Liver (tissue), 7 donors: ENCODE measurements at regions not wholly inside any gene's neighbourhood (a gene's known extent, or its start where the extent isn't known, plus 50 kb on each side); places are given as distances from the start of the nearest gene placed in this dataset.

Source experiments
- DNase-seq: peaks from one replicate; pipeline ENCODE4 v3.0.0-alpha.2; 2017; ENCODE audit warnings: low spot score
- H3K27ac ChIP-seq, 2 donors: one replicate each; pipeline ENCODE4 v1.7.0; 2013; ENCODE audit warnings: inconsistent platforms in 2 of 2, low read length in 2 of 2, control low read depth in 1 of 2, low read depth in 1 of 2, mild to moderate bottlenecking in 1 of 2
- H3K27me3 ChIP-seq, 4 donors: one replicate each; pipeline versions ENCODE4 v1.6.1 to v1.7.0; 2013; ENCODE audit warnings: low read length in 3 of 4, inconsistent platforms in 1 of 4, mild to moderate bottlenecking in 1 of 4, moderate library complexity in 1 of 4; ENCODE audit not compliant: control insufficient read depth in 4 of 4, insufficient read depth in 4 of 4
- H3K36me3 ChIP-seq, 4 donors: one replicate each; pipeline versions ENCODE4 v1.6.1 to v1.7.0; 2013; ENCODE audit warnings: low read length in 3 of 4, mild to moderate bottlenecking in 3 of 4, low read depth in 1 of 4, moderate library complexity in 1 of 4; ENCODE audit not compliant: control insufficient read depth in 4 of 4, insufficient read depth in 3 of 4
- H3K4me1 ChIP-seq, 4 donors: one replicate each; pipeline versions ENCODE4 v1.6.1 to v1.7.0; 2013; ENCODE audit warnings: low read length in 3 of 4, mild to moderate bottlenecking in 3 of 4, moderate library complexity in 1 of 4; ENCODE audit not compliant: control insufficient read depth in 4 of 4, insufficient read depth in 4 of 4
- H3K4me3 ChIP-seq, 3 donors: one replicate each; pipeline versions ENCODE4 v1.6.1 to v1.7.0; 2013; ENCODE audit warnings: low read length in 3 of 3, control low read depth in 1 of 3, low read depth in 1 of 3, mild to moderate bottlenecking in 1 of 3
- H3K9ac ChIP-seq, 2 donors: one replicate each; pipeline ENCODE4 v1.7.0; 2013; ENCODE audit warnings: low read length in 2 of 2, mild to moderate bottlenecking in 2 of 2, moderate library complexity in 2 of 2, control low read depth in 1 of 2, low read depth in 1 of 2
- H3K9me3 ChIP-seq, 4 donors: one replicate each; pipeline versions ENCODE4 v1.6.1 to v1.7.0; 2013; ENCODE audit warnings: low read length in 3 of 4; ENCODE audit not compliant: control insufficient read depth in 4 of 4
- EGR1 ChIP-seq, 2 donors: IDR thresholded peaks; 2 replicates each; pipeline ENCODE4 v1.6.1; 2016 to 2018; ENCODE audit warnings: antibody characterized with exemption in 2 of 2, low read depth in 2 of 2
- FOXA1 ChIP-seq: IDR thresholded peaks from 2 replicates; pipeline ENCODE4 v1.6.1; 2016; ENCODE audit warnings: antibody characterized with exemption
- FOXA2 ChIP-seq: IDR thresholded peaks from 2 replicates; pipeline ENCODE4 v1.6.1; 2016; ENCODE audit warnings: antibody characterized with exemption
- GABPA ChIP-seq, 2 donors: IDR thresholded peaks in 1 of 2; conservative IDR thresholded peaks in 1 of 2; 2 replicates each; pipeline ENCODE4 v1.6.1; 2016; ENCODE audit warnings: antibody characterized with exemption in 2 of 2, mild to moderate bottlenecking in 1 of 2, moderate library complexity in 1 of 2
- HNF4G ChIP-seq: IDR thresholded peaks from 2 replicates; pipeline ENCODE4 v1.6.1; 2016; ENCODE audit warnings: antibody characterized with exemption
- NR2F2 ChIP-seq: IDR thresholded peaks from 2 replicates; pipeline ENCODE4 v1.6.1; 2016; ENCODE audit warnings: antibody characterized with exemption
- RAD21 ChIP-seq, 2 donors: IDR thresholded peaks; 2 replicates each; pipeline ENCODE4 v1.6.1; 2016; ENCODE audit warnings: antibody characterized with exemption in 2 of 2, mild to moderate bottlenecking in 2 of 2
- RXRA ChIP-seq, 2 donors: IDR thresholded peaks; 2 replicates each; pipeline ENCODE4 v1.6.1; 2017 to 2018; ENCODE audit warnings: antibody characterized with exemption in 2 of 2, mild to moderate bottlenecking in 1 of 2
- SP1 ChIP-seq: IDR thresholded peaks from 2 replicates; pipeline ENCODE4 v1.6.1; 2018; ENCODE audit warnings: antibody characterized with exemption, mild to moderate bottlenecking
- TAF1 ChIP-seq: conservative IDR thresholded peaks from 2 replicates; pipeline ENCODE4 v1.6.1; 2016; ENCODE audit warnings: antibody characterized with exemption, mild to moderate bottlenecking
- WGBS: extraction: QIAGEN DNeasy Blood & Tissue Kit; methylation state at CpG from one replicate; pipeline ENCODE4 v1.1.7; 2013; 5-methylcytosine and 5-hydroxymethylcytosine counted together
- TF ChIP-seq, protein P1 (sequence below): IDR thresholded peaks from 2 replicates; pipeline ENCODE4 v1.6.1; 2016; ENCODE audit warnings: antibody characterized with exemption
- TF ChIP-seq, protein P2 (sequence below): IDR thresholded peaks from 2 replicates; pipeline ENCODE4 v1.6.1; 2016; ENCODE audit warnings: antibody characterized with exemption
- TF ChIP-seq, protein P3 (sequence below): IDR thresholded peaks from 2 replicates; pipeline ENCODE4 v1.6.1; 2016; ENCODE audit warnings: antibody characterized with exemption
- TF ChIP-seq, protein P4 (sequence below): IDR thresholded peaks from 2 replicates; pipeline ENCODE4 v1.6.1; 2016; ENCODE audit warnings: antibody characterized with exemption, mild to moderate bottlenecking
- donor health status: healthy.
- donor health status: healthy.
- donor health status: healthy.
- donor health status: healthy.

DNA sequence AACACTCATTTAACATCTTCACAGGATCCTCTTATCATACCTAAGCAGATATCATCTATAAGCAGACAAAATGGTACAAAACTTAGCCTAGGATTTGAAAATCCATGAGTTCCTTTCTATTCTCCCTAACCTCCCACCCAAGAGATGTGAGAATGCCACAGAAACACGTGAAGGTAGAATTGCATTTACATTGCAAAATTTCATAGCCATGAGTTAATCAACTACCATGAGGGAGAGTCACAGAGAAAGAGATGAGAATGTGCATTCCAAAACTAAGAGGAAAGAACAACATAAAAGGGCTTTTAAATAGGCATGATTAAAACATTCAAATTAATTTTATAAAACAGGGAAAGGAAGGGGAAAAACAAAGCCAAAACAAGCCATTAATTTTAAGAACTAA, 806.2 kb downstream of the NTRK3 start:
- Histone ChIP-seq H3K27ac (no peak overlapping the region), H3K9me3 (no peaks in the 10 kb centered on the region), H3K36me3 (no peaks in the 10 kb centered on the region), H3K4me3 (no peak overlapping the region), H3K4me1 (no peaks in the 10 kb centered on the region), H3K27me3 (no peaks in the 10 kb centered on the region), H3K9ac (no peak overlapping the region)
- WGBS = 16% methylated on average over 1 of the region's 1 CpG
- no peak for DNase-seq
- TF ChIP-seq NR2F2 (no peak), RAD21 (IDR thresholded peaks at IDR 0.05) (no peak)

DNA sequence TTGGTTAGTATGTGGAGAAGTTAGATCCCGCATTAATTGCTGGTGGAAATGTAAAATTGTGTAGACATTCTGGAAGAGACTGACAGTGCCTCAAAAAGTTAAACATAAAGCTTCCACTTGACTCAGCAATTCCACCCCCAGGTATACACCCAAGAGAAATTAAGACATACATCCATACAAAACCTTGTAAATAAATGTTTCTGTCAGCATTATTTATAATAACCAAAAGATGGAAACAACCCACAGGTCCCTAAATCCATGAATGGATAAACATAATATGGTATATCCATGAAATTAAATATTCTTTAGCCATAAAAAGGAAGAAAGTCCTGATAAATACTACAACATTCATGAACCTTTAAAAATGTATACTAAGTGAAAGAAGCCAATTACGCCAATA, 817.4 kb downstream of the NTRK3 start:
- no peak overlapping the region for H3K27ac ChIP-seq
- H3K9ac ChIP-seq = no peak overlapping the region
- 87% methylated on average over 2 of the region's 2 CpGs for WGBS
- H3K36me3 ChIP-seq = no peaks in the 10 kb centered on the region
- no peaks in the 10 kb centered on the region for H3K27me3 ChIP-seq
- no peak for TF ChIP-seq RAD21 (IDR thresholded peaks at IDR 0.05)
- TF ChIP-seq EGR1 (IDR thresholded peaks at IDR 0.05; ENCODE audit: low read depth in 2 of 2) = no peak
- no peak for TF ChIP-seq SP1
- TF ChIP-seq HNF4G = no peak
- peaks cover 0 to 5% (median 0%) of the 10 kb centered on the region in 4 donors for H3K9me3 ChIP-seq
- H3K4me1 ChIP-seq = no peaks in the 10 kb centered on the region
- no peak overlapping the region for H3K4me3 ChIP-seq
- DNase-seq = no peak

DNA sequence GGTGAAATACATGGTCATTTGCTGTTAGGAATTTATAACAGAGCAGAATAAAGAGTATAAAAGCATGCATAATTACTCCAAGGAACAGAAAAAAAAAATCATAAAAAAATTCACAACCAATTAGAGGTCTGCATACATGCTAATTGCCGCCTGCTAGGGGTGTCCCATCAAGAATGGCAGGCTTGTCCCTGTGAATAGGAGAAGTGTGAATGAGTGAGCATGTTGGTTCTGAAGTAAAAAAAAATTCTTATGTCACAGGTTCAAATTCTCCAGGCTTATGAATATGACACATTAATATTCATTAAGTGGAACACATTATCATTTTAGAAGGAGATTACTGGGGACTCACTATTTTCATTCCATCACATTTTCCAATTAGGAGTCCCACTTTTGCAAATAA, 822.7 kb downstream of the NTRK3 start:
- 74% methylated on average over 1 of the region's 1 CpG for WGBS
- no peak overlapping the region for H3K27ac ChIP-seq
- H3K9ac ChIP-seq = no peak overlapping the region
- peaks cover 0 to 5% (median 0%) of the 10 kb centered on the region in 4 donors for H3K9me3 ChIP-seq
- no peaks in the 10 kb centered on the region for H3K36me3 ChIP-seq
- no peaks in the 10 kb centered on the region for H3K4me1 ChIP-seq
- DNase-seq = no peak
- H3K4me3 ChIP-seq = no peak overlapping the region
- H3K27me3 ChIP-seq = no peaks in the 10 kb centered on the region
- TF ChIP-seq, protein P1, sequence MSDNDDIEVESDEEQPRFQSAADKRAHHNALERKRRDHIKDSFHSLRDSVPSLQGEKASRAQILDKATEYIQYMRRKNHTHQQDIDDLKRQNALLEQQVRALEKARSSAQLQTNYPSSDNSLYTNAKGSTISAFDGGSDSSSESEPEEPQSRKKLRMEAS = no peak
- TF ChIP-seq EGR1 (IDR thresholded peaks at IDR 0.05; ENCODE audit: low read depth in 2 of 2) = no peak

DNA sequence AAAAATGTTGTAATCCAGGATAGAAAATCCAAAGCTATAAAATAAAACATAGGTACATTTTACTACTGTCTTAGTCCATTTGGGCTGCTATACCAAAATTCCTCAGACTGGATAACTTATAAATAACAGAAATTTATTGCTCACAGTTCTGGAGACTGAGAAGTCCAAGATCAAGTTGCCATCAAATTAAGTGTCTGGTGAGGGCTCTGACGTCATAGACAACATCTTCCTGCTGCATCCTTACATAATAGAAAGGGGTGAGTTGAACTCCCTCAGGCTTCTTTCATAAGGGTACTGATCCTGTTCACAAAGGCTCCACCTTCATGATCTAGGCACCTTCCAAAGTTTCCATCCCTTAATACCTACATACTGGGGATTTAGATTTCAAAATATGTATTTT, 826.8 kb downstream of the NTRK3 start:
- DNase-seq = no peak
- TF ChIP-seq NR2F2 (no peak), FOXA1 (no peak), RXRA (IDR thresholded peaks at IDR 0.05) (no peak), FOXA2 (no peak), GABPA (IDR thresholded peaks at IDR 0.05 in 1 of 2, conservative IDR thresholded peaks at IDR 0.05 in 1 of 2) (no peak), TAF1 (no peak)
- TF ChIP-seq, protein P2, sequence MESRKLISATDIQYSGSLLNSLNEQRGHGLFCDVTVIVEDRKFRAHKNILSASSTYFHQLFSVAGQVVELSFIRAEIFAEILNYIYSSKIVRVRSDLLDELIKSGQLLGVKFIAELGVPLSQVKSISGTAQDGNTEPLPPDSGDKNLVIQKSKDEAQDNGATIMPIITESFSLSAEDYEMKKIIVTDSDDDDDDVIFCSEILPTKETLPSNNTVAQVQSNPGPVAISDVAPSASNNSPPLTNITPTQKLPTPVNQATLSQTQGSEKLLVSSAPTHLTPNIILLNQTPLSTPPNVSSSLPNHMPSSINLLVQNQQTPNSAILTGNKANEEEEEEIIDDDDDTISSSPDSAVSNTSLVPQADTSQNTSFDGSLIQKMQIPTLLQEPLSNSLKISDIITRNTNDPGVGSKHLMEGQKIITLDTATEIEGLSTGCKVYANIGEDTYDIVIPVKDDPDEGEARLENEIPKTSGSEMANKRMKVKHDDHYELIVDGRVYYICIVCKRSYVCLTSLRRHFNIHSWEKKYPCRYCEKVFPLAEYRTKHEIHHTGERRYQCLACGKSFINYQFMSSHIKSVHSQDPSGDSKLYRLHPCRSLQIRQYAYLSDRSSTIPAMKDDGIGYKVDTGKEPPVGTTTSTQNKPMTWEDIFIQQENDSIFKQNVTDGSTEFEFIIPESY = no peak
- TF ChIP-seq, protein P3, sequence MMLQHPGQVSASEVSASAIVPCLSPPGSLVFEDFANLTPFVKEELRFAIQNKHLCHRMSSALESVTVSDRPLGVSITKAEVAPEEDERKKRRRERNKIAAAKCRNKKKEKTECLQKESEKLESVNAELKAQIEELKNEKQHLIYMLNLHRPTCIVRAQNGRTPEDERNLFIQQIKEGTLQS = no peak
- TF ChIP-seq, protein P4, sequence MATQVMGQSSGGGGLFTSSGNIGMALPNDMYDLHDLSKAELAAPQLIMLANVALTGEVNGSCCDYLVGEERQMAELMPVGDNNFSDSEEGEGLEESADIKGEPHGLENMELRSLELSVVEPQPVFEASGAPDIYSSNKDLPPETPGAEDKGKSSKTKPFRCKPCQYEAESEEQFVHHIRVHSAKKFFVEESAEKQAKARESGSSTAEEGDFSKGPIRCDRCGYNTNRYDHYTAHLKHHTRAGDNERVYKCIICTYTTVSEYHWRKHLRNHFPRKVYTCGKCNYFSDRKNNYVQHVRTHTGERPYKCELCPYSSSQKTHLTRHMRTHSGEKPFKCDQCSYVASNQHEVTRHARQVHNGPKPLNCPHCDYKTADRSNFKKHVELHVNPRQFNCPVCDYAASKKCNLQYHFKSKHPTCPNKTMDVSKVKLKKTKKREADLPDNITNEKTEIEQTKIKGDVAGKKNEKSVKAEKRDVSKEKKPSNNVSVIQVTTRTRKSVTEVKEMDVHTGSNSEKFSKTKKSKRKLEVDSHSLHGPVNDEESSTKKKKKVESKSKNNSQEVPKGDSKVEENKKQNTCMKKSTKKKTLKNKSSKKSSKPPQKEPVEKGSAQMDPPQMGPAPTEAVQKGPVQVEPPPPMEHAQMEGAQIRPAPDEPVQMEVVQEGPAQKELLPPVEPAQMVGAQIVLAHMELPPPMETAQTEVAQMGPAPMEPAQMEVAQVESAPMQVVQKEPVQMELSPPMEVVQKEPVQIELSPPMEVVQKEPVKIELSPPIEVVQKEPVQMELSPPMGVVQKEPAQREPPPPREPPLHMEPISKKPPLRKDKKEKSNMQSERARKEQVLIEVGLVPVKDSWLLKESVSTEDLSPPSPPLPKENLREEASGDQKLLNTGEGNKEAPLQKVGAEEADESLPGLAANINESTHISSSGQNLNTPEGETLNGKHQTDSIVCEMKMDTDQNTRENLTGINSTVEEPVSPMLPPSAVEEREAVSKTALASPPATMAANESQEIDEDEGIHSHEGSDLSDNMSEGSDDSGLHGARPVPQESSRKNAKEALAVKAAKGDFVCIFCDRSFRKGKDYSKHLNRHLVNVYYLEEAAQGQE = no peak
- no peak overlapping the region for H3K9ac ChIP-seq
- H3K27ac ChIP-seq = no peak overlapping the region
- no peaks in the 10 kb centered on the region for H3K9me3 ChIP-seq
- WGBS = 43% methylated on average over 1 of the region's 1 CpG
- no peaks in the 10 kb centered on the region for H3K36me3 ChIP-seq
- no peak overlapping the region for H3K4me3 ChIP-seq
- no peaks in the 10 kb centered on the region for H3K4me1 ChIP-seq
- no peaks in the 10 kb centered on the region for H3K27me3 ChIP-seq
